AG04449 (cell line): ENCODE measurements at regions not wholly inside any gene's neighbourhood (a gene's known extent, or its start where the extent isn't known, plus 50 kb on each side); places are given as distances from the start of the nearest gene placed in this dataset.

Source experiments
- CTCF ChIA-PET: fragments of 350-600 bp; formaldehyde crosslinking; extraction: SDS; loops from one replicate; lab custom pipeline; 2021; ENCODE audit warnings: antibody characterized with exemption; lab: Yijun Ruan, JAX
- POLR2A ChIA-PET: fragments of 400-600, 350-600 bp; formaldehyde crosslinking; extraction: SDS; loops from one replicate; lab custom pipeline; 2020; ENCODE audit warnings: antibody characterized with exemption, inconsistent platforms; lab: Yijun Ruan, JAX
- DNase-seq: peaks from one replicate; pipeline ENCODE4 v3.0.0-alpha.2; 2010; ENCODE audit warnings: low read depth, low spot score
- H3K4me3 ChIP-seq: 2 replicates; pipeline ENCODE4 v1.5.1; 2011; ENCODE audit warnings: low read depth, mild to moderate bottlenecking, control low read depth, low read length
- CTCF ChIP-seq: IDR thresholded peaks from one replicate; pipeline ENCODE4 v1.5.1; 2011; ENCODE audit warnings: mild to moderate bottlenecking, moderate library complexity, low read length, control low read depth, inconsistent platforms; ENCODE audit not compliant: insufficient read depth; ENCODE audit errors: missing control alignments

- TF ChIP-seq CTCF, result no peak
- POLR2A ChIA-PET, result no interaction called here
- DNase-seq, result no peak
These were observed 695.1 kb downstream of the TAF11L14 start for GRCh38 chr5:18329328-18329727.

GRCh38 chr5:18333841-18334240 is 699.6 kb downstream of the TAF11L14 start:
- ChIA-PET CTCF (no interaction called here), POLR2A (no interaction called here)
- DNase-seq, result no peak
- H3K4me3 ChIP-seq, result no peak overlapping the region
- TF ChIP-seq CTCF, result no peak

More at GRCh38 chr5:18329328-18329727, 695.1 kb downstream of the TAF11L14 start:
- CTCF ChIA-PET, result interaction anchor here (0.7 kb wide), 1 partner anchor 1113 kb away, joined by 3 read pairs; no protein-coding TSS in a partner anchor
- no peak overlapping the region for H3K4me3 ChIP-seq

GRCh38 chr5:18334949-18335348 is 700.7 kb downstream of the TAF11L14 start:
- TF ChIP-seq CTCF, result no peak
- POLR2A ChIA-PET, result no interaction called here
- H3K4me3 ChIP-seq, result no peak overlapping the region
- no peak for DNase-seq
- CTCF ChIA-PET, result no interaction called here

GRCh38 chr5:18354828-18355227 is 720.6 kb downstream of the TAF11L14 start:
- POLR2A ChIA-PET, result no interaction called here
- DNase-seq, result no peak
- TF ChIP-seq CTCF, result no peak
- no peak overlapping the region for H3K4me3 ChIP-seq
- CTCF ChIA-PET, result no interaction called here

GRCh38 chr5:18357486-18357885 is 723.2 kb downstream of the TAF11L14 start:
- POLR2A ChIA-PET, result no interaction called here
- no peak for TF ChIP-seq CTCF
- CTCF ChIA-PET, result no interaction called here
- DNase-seq, result no peak
- H3K4me3 ChIP-seq, result no peak overlapping the region

GRCh38 chr5:18366234-18366633 is 732.0 kb downstream of the TAF11L14 start:
- H3K4me3 ChIP-seq, result no peak overlapping the region
- no peak for DNase-seq
- CTCF ChIA-PET, result no interaction called here
- POLR2A ChIA-PET, result no interaction called here
- no peak for TF ChIP-seq CTCF
